Suppressor macrophage treated with lipopolysaccharide for 4 hours (primary cell): ENCODE measurements at regions not wholly inside any gene's neighbourhood (a gene's known extent, or its start where the extent isn't known, plus 50 kb on each side); places are given as distances from the start of the nearest gene placed in this dataset.

ENCODE experiments used
- DNase-seq: peaks from one replicate; pipeline ENCODE4 v3.0.0-alpha.2; 2020

- DNase-seq = peak; percentile 92
Measured at GRCh38 chr6:30396833-30397479, 52.0 kb downstream of the RPP21 start.

DNA sequence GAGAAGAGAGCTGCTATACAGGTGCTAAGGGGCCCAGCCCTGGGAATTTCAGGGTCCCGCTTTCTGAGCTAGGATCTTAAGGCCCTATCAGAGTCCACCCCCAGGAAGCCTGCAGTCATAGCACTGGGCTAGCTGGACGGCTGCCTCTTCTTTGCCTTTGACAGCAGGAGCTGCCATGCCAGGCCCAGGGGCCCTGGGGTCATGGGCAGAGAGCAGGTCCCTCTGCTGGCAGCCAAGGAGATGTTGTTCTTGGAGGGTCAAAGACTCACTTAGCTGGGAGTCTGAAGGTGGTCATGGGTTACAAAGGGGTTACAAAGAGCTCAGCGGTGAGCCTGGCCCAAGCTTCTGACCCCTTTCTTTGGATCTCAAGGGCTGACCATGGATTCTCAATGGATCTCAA lies 52.7 kb downstream of the RPP21 start:
- no peak for DNase-seq

DNA sequence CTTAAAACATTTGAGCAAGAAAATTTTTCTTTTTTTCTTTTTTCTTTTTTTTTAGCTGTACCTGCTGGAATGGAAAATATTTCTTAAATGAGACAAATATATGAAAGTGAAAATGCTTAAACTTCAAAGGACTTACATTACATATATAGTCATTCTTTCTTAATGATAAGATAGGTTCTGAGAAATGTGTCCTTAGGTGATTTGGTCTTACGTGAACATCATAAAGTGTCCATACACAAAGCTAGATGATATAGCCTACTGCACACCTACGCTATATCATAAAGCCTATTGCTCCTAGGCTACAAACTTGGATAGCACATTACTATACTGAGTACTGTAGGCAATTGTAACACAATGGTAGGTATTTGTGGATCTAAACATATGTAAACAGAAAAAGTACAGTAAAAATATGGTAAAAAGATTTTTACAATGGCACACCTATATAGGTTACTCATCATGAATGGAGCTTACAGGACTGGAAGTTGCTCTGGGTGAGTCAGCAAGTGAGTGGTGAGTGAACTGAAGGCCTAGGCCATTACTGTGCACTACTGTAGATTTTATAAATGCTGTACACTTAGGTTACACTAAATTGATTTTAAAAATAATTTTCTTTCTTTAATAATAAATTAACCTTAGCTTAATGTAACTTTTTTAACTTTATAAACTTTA lies 54.6 kb downstream of the RPP21 start:
- no peak for DNase-seq

GRCh38 chr6:30405934-30406333 lies 61.0 kb downstream of the RPP21 start:
- no peak for DNase-seq

DNA sequence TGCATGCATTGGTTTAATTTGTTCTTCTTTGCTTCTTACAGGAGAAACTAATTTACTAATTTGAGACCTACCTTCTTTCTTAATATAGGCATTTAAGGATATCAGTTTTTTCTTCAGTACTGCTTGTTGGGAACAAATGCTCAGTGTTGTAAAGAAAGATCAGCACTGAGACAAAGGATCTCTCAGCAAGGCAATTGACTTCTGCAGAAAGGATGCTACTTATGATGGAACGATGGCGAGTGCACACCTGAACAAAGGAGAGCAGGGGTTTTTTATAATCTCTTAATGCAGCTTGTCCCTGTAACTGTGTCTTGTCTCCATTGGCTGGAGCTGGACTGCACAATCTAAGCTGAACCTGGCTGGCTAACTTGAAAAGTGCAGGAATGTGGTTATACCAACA lies 64.2 kb downstream of the RPP21 start:
- DNase-seq = no peak

DNA sequence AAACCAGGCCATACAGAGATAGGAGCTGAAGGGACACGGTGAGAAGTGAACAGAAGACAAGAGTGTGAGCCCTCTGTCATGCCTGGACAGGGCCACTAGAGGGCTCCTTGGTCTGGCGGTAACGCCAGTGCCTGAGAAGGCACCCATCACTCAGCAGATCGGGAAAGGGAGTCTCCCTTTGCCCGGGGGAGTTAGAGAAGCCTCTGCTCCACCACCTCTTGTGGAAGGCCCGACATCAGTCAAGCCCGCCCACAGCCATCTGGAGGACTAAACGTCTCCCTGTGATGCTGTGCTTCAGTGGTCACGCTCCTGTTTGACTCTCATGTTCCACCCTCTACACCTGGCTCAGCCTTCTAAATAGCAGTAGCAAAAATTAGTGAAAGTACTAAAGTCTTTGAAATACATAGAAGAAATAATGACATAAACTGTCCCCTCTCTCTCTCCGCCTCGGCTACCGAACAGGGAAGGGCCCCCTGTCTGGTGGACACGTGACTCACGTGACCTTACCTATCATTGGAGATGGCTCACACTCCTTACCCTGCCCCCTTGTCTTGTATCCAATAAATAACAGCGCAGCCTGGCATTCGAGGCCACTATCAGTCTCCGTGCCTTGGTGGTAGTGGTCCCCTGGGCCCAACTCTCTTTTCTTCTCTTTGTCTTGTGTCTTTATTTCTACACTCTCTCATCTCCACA lies 66.7 kb downstream of the RPP21 start:
- peak; percentile 77 for DNase-seq

DNA sequence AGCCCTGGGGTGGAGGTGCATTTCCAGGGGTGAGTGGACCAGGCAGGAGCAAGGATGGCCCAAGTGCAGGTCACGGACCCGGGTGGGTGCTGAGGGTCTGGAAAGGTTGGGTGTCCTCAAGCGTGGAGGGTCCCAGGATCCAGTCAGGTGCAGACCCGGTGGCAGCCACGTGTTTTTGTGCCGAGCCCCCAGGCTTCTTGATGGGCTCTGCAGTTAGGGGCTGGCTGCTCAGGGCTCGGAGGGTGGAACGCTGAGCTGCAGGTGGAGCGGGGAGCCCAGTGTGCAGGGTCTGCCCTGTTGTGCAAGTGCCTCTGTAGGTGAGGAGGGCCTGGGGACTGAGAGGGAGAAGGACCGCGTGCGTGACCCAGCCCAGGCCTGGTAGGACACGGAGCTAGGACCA lies 70.9 kb upstream of the HLA-E start:
- no peak for DNase-seq

GRCh38 chr6:30424549-30424948 lies 64.8 kb upstream of the HLA-E start:
- no peak for DNase-seq
